ENCODE measurements at regions not wholly inside any gene's neighbourhood (a gene's known extent, or its start where the extent isn't known, plus 50 kb on each side); places are given as distances from the start of the nearest gene placed in this dataset.

DNA sequence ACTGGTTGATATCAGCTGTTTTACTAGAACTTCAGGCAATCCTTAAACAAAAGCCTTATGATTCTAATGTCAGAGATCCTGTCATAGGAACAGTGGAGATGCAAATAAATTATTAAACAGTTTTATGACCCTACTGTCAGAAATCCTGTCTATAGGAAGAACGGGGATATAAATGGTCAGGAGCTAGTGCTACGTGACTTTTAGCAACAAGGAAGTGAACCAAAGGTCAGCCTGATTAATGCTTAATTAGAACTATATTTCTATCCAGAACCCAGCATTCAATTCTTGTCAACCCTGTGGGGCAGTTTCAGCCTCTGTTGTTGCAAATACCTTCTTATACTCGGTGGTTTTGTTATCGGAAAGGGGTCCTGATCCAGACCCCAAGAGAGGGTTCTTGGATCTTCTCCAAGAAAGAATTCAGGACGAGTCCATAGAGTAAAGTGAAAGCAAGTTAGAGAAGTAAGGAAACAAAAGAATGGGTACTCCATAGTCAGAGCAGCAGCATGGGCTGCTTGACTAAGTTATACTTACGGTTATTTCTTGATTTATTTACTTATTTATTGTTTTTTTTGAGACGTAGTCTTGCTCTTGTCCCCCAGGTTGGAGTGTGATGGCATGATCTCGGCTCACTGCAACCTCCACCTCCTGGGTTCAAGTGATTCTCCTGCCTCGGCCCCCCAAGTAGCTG, 59.9 kb upstream of the RNU6-1 start:
- no peaks in the 10 kb centered on the region for H3F3A ChIP-seq (ENCODE audit: insufficient read depth)
- TF ChIP-seq EZH2phosphoT487 (conservative IDR thresholded peaks at IDR 0.05; ENCODE audit: low read length): no peak
- TF ChIP-seq, protein P1, sequence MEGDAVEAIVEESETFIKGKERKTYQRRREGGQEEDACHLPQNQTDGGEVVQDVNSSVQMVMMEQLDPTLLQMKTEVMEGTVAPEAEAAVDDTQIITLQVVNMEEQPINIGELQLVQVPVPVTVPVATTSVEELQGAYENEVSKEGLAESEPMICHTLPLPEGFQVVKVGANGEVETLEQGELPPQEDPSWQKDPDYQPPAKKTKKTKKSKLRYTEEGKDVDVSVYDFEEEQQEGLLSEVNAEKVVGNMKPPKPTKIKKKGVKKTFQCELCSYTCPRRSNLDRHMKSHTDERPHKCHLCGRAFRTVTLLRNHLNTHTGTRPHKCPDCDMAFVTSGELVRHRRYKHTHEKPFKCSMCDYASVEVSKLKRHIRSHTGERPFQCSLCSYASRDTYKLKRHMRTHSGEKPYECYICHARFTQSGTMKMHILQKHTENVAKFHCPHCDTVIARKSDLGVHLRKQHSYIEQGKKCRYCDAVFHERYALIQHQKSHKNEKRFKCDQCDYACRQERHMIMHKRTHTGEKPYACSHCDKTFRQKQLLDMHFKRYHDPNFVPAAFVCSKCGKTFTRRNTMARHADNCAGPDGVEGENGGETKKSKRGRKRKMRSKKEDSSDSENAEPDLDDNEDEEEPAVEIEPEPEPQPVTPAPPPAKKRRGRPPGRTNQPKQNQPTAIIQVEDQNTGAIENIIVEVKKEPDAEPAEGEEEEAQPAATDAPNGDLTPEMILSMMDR (IDR thresholded peaks at IDR 0.05; ENCODE audit: insufficient read depth, low read length, poor library complexity, severe bottlenecking): no peak
- H3K4me2 ChIP-seq (ENCODE audit: low read depth, low read length, poor library complexity, severe bottlenecking): no peak overlapping the region
- no peaks in the 10 kb centered on the region for H3K9me3 ChIP-seq (ENCODE audit: insufficient read depth, low read length)
- H4K20me1 ChIP-seq (ENCODE audit: low read depth, low read length): no peaks in the 10 kb centered on the region
- no peak overlapping the region for H3K4me3 ChIP-seq (ENCODE audit: insufficient read depth, low read length, poor library complexity, severe bottlenecking)
- H3K9me2 ChIP-seq (replicated peaks; ENCODE audit: insufficient read depth, low read length): no peaks in the 10 kb centered on the region
- H3K9ac ChIP-seq (ENCODE audit: low read length): no peak overlapping the region
- H3K79me2 ChIP-seq (ENCODE audit: insufficient read depth, low read length): no peaks in the 10 kb centered on the region
- no peaks in the 10 kb centered on the region for H3K27me3 ChIP-seq (ENCODE audit: low read length)
- H2AFZ ChIP-seq (ENCODE audit: low read depth, low read length, severe bottlenecking): no peak overlapping the region
- H3K27ac ChIP-seq (ENCODE audit: low read depth, low read length): no peak overlapping the region
- H3K36me3 ChIP-seq (ENCODE audit: low read length): no peaks in the 10 kb centered on the region

DNA sequence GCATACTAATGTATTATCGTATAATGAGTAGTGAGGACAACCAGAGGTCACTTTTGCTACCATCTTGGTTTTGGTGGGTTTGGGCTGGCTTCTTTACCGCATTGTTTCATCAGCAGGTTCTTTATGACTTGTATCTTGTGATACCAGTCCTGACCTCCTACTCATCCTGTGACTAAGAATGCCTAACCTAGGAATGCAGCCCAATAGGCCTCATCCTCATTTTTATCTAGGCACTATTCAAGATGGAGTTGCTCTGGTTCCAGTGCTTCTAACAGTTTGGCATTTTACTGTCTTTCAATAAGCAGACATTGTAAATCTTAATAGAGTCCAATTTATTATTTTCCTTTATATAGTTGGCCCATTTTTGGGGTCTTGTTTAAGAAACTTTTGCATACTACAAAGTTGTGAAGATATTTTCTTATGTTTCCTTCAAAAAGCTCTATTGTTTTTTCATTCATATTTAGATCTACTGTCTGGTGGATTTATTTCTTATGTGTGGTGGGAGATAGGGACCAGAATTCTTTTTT, 60.8 kb upstream of the RNU6-1 start:
- Histone ChIP-seq H3K9me2 (replicated peaks; ENCODE audit: insufficient read depth, low read length) (no peaks in the 10 kb centered on the region), H2AFZ (ENCODE audit: low read depth, low read length, severe bottlenecking) (no peak overlapping the region), H4K20me1 (ENCODE audit: low read depth, low read length) (no peaks in the 10 kb centered on the region), H3K27ac (ENCODE audit: low read depth, low read length) (no peak overlapping the region), H3K4me2 (ENCODE audit: low read depth, low read length, poor library complexity, severe bottlenecking) (no peak overlapping the region), H3K4me3 (ENCODE audit: insufficient read depth, low read length, poor library complexity, severe bottlenecking) (no peak overlapping the region), H3K79me2 (ENCODE audit: insufficient read depth, low read length) (no peaks in the 10 kb centered on the region), H3K36me3 (ENCODE audit: low read length) (no peaks in the 10 kb centered on the region), H3K9me3 (ENCODE audit: insufficient read depth, low read length) (no peaks in the 10 kb centered on the region), H3K27me3 (ENCODE audit: low read length) (no peaks in the 10 kb centered on the region), H3F3A (ENCODE audit: insufficient read depth) (no peaks in the 10 kb centered on the region), H3K9ac (ENCODE audit: low read length) (no peak overlapping the region)
- TF ChIP-seq, protein P1 (IDR thresholded peaks at IDR 0.05; ENCODE audit: insufficient read depth, low read length, poor library complexity, severe bottlenecking): no peak
- TF ChIP-seq EZH2phosphoT487 (conservative IDR thresholded peaks at IDR 0.05; ENCODE audit: low read length): no peak

DNA sequence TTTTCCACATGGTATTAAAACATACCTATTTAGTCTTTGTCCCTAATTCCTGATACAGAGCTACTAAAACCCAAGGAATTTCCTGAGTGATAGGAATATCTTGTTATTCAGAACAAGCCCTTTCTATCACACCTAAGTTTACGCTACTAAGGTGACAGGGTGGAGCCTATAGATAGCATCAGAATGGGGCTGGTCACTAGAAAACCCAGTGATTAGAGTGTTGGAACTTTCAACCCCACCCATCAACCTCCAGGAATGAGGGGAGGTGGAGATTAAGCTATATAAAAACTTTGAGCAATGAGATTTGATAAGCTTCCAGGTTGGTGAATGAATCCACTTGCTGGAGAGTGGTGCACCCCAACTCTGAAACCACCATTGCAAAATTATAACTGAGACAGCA, 62.1 kb upstream of the RNU6-1 start:
- H3K27me3 ChIP-seq (ENCODE audit: low read length): no peaks in the 10 kb centered on the region
- H4K20me1 ChIP-seq (ENCODE audit: low read depth, low read length): no peaks in the 10 kb centered on the region
- no peaks in the 10 kb centered on the region for H3K79me2 ChIP-seq (ENCODE audit: insufficient read depth, low read length)
- H3K27ac ChIP-seq (ENCODE audit: low read depth, low read length): no peak overlapping the region
- H3F3A ChIP-seq (ENCODE audit: insufficient read depth): no peaks in the 10 kb centered on the region
- no peak for TF ChIP-seq EZH2phosphoT487 (conservative IDR thresholded peaks at IDR 0.05; ENCODE audit: low read length)
- TF ChIP-seq, protein P1 (IDR thresholded peaks at IDR 0.05; ENCODE audit: insufficient read depth, low read length, poor library complexity, severe bottlenecking): no peak
- no peak overlapping the region for H3K4me2 ChIP-seq (ENCODE audit: low read depth, low read length, poor library complexity, severe bottlenecking)
- no peaks in the 10 kb centered on the region for H3K36me3 ChIP-seq (ENCODE audit: low read length)
- no peak overlapping the region for H3K9ac ChIP-seq (ENCODE audit: low read length)
- no peak overlapping the region for H2AFZ ChIP-seq (ENCODE audit: low read depth, low read length, severe bottlenecking)
- H3K9me2 ChIP-seq (replicated peaks; ENCODE audit: insufficient read depth, low read length): no peaks in the 10 kb centered on the region
- H3K4me3 ChIP-seq (ENCODE audit: insufficient read depth, low read length, poor library complexity, severe bottlenecking): no peak overlapping the region
- no peaks in the 10 kb centered on the region for H3K9me3 ChIP-seq (ENCODE audit: insufficient read depth, low read length)

Measured in SU-DHL-6 (cell line).